OCI-LY1 (cell line): ENCODE measurements at regions not wholly inside any gene's neighbourhood (a gene's known extent, or its start where the extent isn't known, plus 50 kb on each side); places are given as distances from the start of the nearest gene placed in this dataset.

ENCODE experiments used
- EZH2 ChIP-seq: fragments of 200-600 bp; sonication (generic), shearing (Covaris generic); IDR thresholded peaks from 2 replicates; pipeline ENCODE4 v1.8.0; 2017; ENCODE audit warnings: borderline replicate concordance, mixed run types, mild to moderate bottlenecking, antibody characterized with exemption, low read length, moderate library complexity, mixed read lengths
- TF ChIP-seq, protein P1 (sequence below): fragments of 200-600 bp; sonication (generic), shearing (Covaris generic); IDR thresholded peaks from 2 replicates; pipeline ENCODE4 v1.5.1; 2017; ENCODE audit warnings: mild to moderate bottlenecking, antibody characterized with exemption, low read length, moderate library complexity, mixed read lengths

DNA sequence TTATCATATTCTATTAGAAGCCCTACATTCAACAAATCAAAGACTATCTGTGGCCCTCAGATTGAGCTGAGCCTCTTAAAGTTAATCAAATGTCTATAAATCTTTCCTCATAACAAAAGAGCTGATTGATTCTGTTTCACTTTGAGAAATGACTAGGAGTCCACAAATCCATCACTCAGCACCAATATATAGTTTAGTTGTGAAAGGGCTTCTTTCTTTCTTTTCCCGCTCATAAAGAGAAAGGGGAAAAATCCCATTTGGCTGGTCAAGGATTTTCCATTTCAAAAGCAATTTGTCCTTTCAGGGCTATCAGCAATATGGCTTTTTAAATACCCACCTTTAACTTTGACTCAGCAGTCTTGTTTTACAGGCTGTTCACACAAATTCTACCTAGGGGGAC lies 408.5 kb upstream of the PCDH20 start:
- TF ChIP-seq, protein P1, sequence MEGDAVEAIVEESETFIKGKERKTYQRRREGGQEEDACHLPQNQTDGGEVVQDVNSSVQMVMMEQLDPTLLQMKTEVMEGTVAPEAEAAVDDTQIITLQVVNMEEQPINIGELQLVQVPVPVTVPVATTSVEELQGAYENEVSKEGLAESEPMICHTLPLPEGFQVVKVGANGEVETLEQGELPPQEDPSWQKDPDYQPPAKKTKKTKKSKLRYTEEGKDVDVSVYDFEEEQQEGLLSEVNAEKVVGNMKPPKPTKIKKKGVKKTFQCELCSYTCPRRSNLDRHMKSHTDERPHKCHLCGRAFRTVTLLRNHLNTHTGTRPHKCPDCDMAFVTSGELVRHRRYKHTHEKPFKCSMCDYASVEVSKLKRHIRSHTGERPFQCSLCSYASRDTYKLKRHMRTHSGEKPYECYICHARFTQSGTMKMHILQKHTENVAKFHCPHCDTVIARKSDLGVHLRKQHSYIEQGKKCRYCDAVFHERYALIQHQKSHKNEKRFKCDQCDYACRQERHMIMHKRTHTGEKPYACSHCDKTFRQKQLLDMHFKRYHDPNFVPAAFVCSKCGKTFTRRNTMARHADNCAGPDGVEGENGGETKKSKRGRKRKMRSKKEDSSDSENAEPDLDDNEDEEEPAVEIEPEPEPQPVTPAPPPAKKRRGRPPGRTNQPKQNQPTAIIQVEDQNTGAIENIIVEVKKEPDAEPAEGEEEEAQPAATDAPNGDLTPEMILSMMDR: no peak
- no peak for TF ChIP-seq EZH2
